ENCODE measurements at regions not wholly inside any gene's neighbourhood (a gene's known extent, or its start where the extent isn't known, plus 50 kb on each side); places are given as distances from the start of the nearest gene placed in this dataset.

GRCh38 chr4:110897784-110898183, 274.9 kb upstream of the PITX2 start:
- TF ChIP-seq ZNF274 (IDR thresholded peaks at IDR 0.05; ENCODE audit: low read depth, low read length): no peak
- TF ChIP-seq YY1 (IDR thresholded peaks at IDR 0.05; ENCODE audit: insufficient read depth, insufficient read length): no peak
- TF ChIP-seq SUZ12 (IDR thresholded peaks at IDR 0.05; ENCODE audit: extremely low read depth, insufficient read depth, insufficient read length): no peak

Measured in NT2/D1 (cell line).